Spleen (tissue), 11 donors: ENCODE measurements at regions not wholly inside any gene's neighbourhood (a gene's known extent, or its start where the extent isn't known, plus 50 kb on each side); places are given as distances from the start of the nearest gene placed in this dataset.

Experiments
- DNase-seq: peaks from one replicate; pipeline ENCODE4 v3.0.0-alpha.2; 2020
- H3K27ac ChIP-seq, 8 donors: fragments of 200-600 bp; sonication (generic) in 7 of 8; 1 replicate in 4 of 8; 2 replicates in 4 of 8; pipeline versions ENCODE4 v1.5.0 to v1.8.0; 2016 to 2021; ENCODE audit warnings: inconsistent platforms in 4 of 8, mild to moderate bottlenecking in 4 of 8, moderate library complexity in 1 of 8
- H3K27me3 ChIP-seq, 7 donors: fragments of 200-600 bp; sonication (generic) in 6 of 7; replicated peaks in 1 of 7; 1 replicate in 4 of 7; 2 replicates in 3 of 7; pipeline versions ENCODE4 v1.5.0 to v1.8.0; 2016 to 2021; ENCODE audit warnings: inconsistent platforms in 3 of 7, mild to moderate bottlenecking in 1 of 7
- H3K36me3 ChIP-seq, 6 donors: fragments of 200-600 bp; sonication (generic) in 5 of 6; 1 replicate in 4 of 6; 2 replicates in 2 of 6; pipeline versions ENCODE4 v1.5.0 to v1.8.0; 2016 to 2021; ENCODE audit warnings: inconsistent platforms in 2 of 6
- H3K4me1 ChIP-seq, 6 donors: fragments of 200-600 bp; sonication (generic) in 5 of 6; 1 replicate in 3 of 6; 2 replicates in 3 of 6; pipeline versions ENCODE4 v1.5.0 to v1.8.0; 2016 to 2021; ENCODE audit warnings: inconsistent platforms in 3 of 6
- H3K4me3 ChIP-seq, 8 donors: fragments of 200-600 bp; sonication (generic) in 7 of 8; 1 replicate in 4 of 8; 2 replicates in 4 of 8; pipeline versions ENCODE4 v1.5.0 to v1.8.0; 2016 to 2021; ENCODE audit warnings: inconsistent platforms in 4 of 8, mild to moderate bottlenecking in 4 of 8, moderate library complexity in 2 of 8
- H3K9me3 ChIP-seq, 8 donors: fragments of 200-600 bp; sonication (generic) in 7 of 8; 1 replicate in 4 of 8; 2 replicates in 4 of 8; pipeline versions ENCODE4 v1.5.0 to v1.8.0; 2016 to 2021; ENCODE audit warnings: inconsistent platforms in 4 of 8
- CTCF ChIP-seq, 11 experiments: fragments of 200-600 bp in 7 of 11; fragments of 450-650 bp in 4 of 11; sonication (generic) in 4 of 11; IDR thresholded peaks in 8 of 11; conservative IDR thresholded peaks in 3 of 11; 1 replicate in 7 of 11; 2 replicates in 4 of 11; pipeline versions ENCODE4 v1.4.0 to v1.8.0; 2016 to 2021; ENCODE audit warnings: antibody characterized with exemption in 11 of 11, inconsistent platforms in 4 of 11, mild to moderate bottlenecking in 1 of 11
- POLR2A ChIP-seq, 3 donors: fragments of 450-650 bp; IDR thresholded peaks; one replicate each; pipeline ENCODE4 v1.5.1; 2017; ENCODE audit warnings: antibody characterized with exemption in 3 of 3, mild to moderate bottlenecking in 1 of 3
- POLR2AphosphoS5 ChIP-seq, 3 donors: sonication (generic); formaldehyde crosslinking; IDR thresholded peaks; one replicate each; pipeline ENCODE4 v1.5.1; 2017; ENCODE audit warnings: antibody characterized with exemption in 3 of 3
- WGBS, 5 donors: extraction: QIAGEN DNeasy Blood & Tissue Kit in 3 of 5; methylation state at CpG; one replicate each; pipeline versions ENCODE4 v1.1.5 to v1.1.7; 2013 to 2018; 5-methylcytosine and 5-hydroxymethylcytosine counted together
- intact Hi-C: fragments of 100-400 bp; cut with DNase I; formaldehyde crosslinking; loops from one replicate; pipeline ENCODE4 v1.15.0; 2023; ENCODE audit warnings: low total_unique reads
- donor health status: healthy with polysubstance abuse.
- donor health status: DM: no; HTN: no; CAD: no; lungs with moderate emphysema.
- donor health status: DM: no; HTN: no; CAD: no.
- donor health status: Bipolar disorder and iron deficiency.
- donor health status: healthy.
- donor health status: DM: no; HTN: no; CAD: no.
- donor health status: DM: yes; HTN: yes; CAD: no.

GRCh38 chr6:91852252-91852651, 1265.4 kb upstream of the MAP3K7 start:
- intact Hi-C loops, result no loop called here
- Histone ChIP-seq H3K36me3 (no peaks in the 10 kb centered on the region), H3K9me3 (peaks cover 0 to 2% (median 0%) of the 10 kb centered on the region in 8 donors), H3K4me1 (no peaks in the 10 kb centered on the region), H3K27me3 (no peaks in the 10 kb centered on the region), H3K4me3 (no peak overlapping the region), H3K27ac (no peak overlapping the region)
- TF ChIP-seq POLR2AphosphoS5 (IDR thresholded peaks at IDR 0.05) (no peak), CTCF (IDR thresholded peaks at IDR 0.05 in 8 of 11, conservative IDR thresholded peaks at IDR 0.05 in 3 of 11) (no peak), POLR2A (IDR thresholded peaks at IDR 0.05) (no peak)
- DNase-seq, result no peak
- 48 to 70% (median 64%) methylated on average over 1 of the region's 1 CpG for WGBS, 5 donors

- Histone ChIP-seq H3K9me3 (peaks cover 0 to 4% (median 0%) of the 10 kb centered on the region in 8 donors), H3K4me1 (no peaks in the 10 kb centered on the region), H3K27ac (no peak overlapping the region), H3K36me3 (no peaks in the 10 kb centered on the region), H3K4me3 (no peak overlapping the region), H3K27me3 (no peaks in the 10 kb centered on the region)
- 86 to 97% (median 92%) methylated on average over 2 of the region's 2 CpGs for WGBS, 5 donors
- intact Hi-C loops, result no loop called here
- DNase-seq, result no peak
- TF ChIP-seq POLR2A (IDR thresholded peaks at IDR 0.05) (no peak), CTCF (IDR thresholded peaks at IDR 0.05 in 8 of 11, conservative IDR thresholded peaks at IDR 0.05 in 3 of 11) (no peak), POLR2AphosphoS5 (IDR thresholded peaks at IDR 0.05) (no peak)
Measured at GRCh38 chr6:91834813-91835212, 1247.9 kb upstream of the MAP3K7 start.

- TF ChIP-seq CTCF (IDR thresholded peaks at IDR 0.05 in 8 of 11, conservative IDR thresholded peaks at IDR 0.05 in 3 of 11) (no peak), POLR2AphosphoS5 (IDR thresholded peaks at IDR 0.05) (no peak), POLR2A (IDR thresholded peaks at IDR 0.05) (no peak)
- 65 to 90% (median 88%) methylated on average over 2 of the region's 2 CpGs for WGBS, 5 donors
- Histone ChIP-seq H3K4me3 (no peak overlapping the region), H3K4me1 (no peaks in the 10 kb centered on the region), H3K36me3 (no peaks in the 10 kb centered on the region), H3K27ac (no peak overlapping the region), H3K9me3 (no peaks in the 10 kb centered on the region), H3K27me3 (no peaks in the 10 kb centered on the region)
- intact Hi-C loops, result no loop called here
- DNase-seq, result no peak
Measured at GRCh38 chr6:91827151-91827550, 1240.3 kb upstream of the MAP3K7 start.

GRCh38 chr6:91826128-91826527, 1239.3 kb upstream of the MAP3K7 start:
- no peak overlapping the region for H3K4me3 ChIP-seq
- WGBS, 5 donors, result 90 to 96% (median 92%) methylated on average over 2 of the region's 2 CpGs
- no peaks in the 10 kb centered on the region for H3K27me3 ChIP-seq
- H3K9me3 ChIP-seq, result no peaks in the 10 kb centered on the region
- TF ChIP-seq CTCF (IDR thresholded peaks at IDR 0.05 in 8 of 11, conservative IDR thresholded peaks at IDR 0.05 in 3 of 11), result no peak
- no peak for TF ChIP-seq POLR2A (IDR thresholded peaks at IDR 0.05)
- no peak for TF ChIP-seq POLR2AphosphoS5 (IDR thresholded peaks at IDR 0.05)
- H3K4me1 ChIP-seq, result no peaks in the 10 kb centered on the region
- H3K27ac ChIP-seq, result no peak overlapping the region
- DNase-seq, result no peak
- intact Hi-C loops, result no loop called here
- H3K36me3 ChIP-seq, result no peaks in the 10 kb centered on the region
